ENCODE measurements at regions not wholly inside any gene's neighbourhood (a gene's known extent, or its start where the extent isn't known, plus 50 kb on each side); places are given as distances from the start of the nearest gene placed in this dataset.

- no peak for TF ChIP-seq HMGA2 (CRISPR knock-in tag; IDR thresholded peaks at IDR 0.05)
- no peak for TF ChIP-seq ESRRA (CRISPR knock-in tag; IDR thresholded peaks at IDR 0.05; ENCODE audit: borderline replicate concordance)
- TF ChIP-seq FOXP1 (CRISPR knock-in tag; IDR thresholded peaks at IDR 0.05; ENCODE audit: borderline replicate concordance) = no peak
Observed at GRCh38 chr1:163927493-163927892, 605.7 kb downstream of the NUF2 start (continued).

- peaks cover 40% of the 10 kb centered on the region for H3K4me1 Mint-ChIP-seq
- TF ChIP-seq NR2C2 (CRISPR knock-in tag; IDR thresholded peaks at IDR 0.05) (no peak), FOXK1 (CRISPR knock-in tag; IDR thresholded peaks at IDR 0.05) (no peak)
- H3K36me3 Mint-ChIP-seq = peaks cover 7% of the 10 kb centered on the region
- ATAC-seq (no peak; the same call in 1 of the 2 replicates), DNase-seq (ENCODE audit: low spot score) (no peak)
- no peaks in the 10 kb centered on the region for H3K27me3 Mint-ChIP-seq (ENCODE audit: low read depth)
- POLR2A ChIA-PET = no interaction called here
- peak overlapping the region; percentile 33 for H3K27ac Mint-ChIP-seq
- H3K4me3 Mint-ChIP-seq = no peak overlapping the region
- CTCF ChIA-PET = no interaction called here
- H3K9me3 Mint-ChIP-seq = peaks cover 23% of the 10 kb centered on the region
Observed at GRCh38 chr1:163928069-163928468, 606.3 kb downstream of the NUF2 start.

- POLR2A ChIA-PET = no interaction called here
- no peak for ATAC-seq
- Mint-ChIP-seq H3K4me3 (peak overlapping the region; percentile 15; the same call in 1 of the 2 replicates), H3K36me3 (peaks cover 7% of the 10 kb centered on the region), H3K27me3 (ENCODE audit: low read depth) (no peaks in the 10 kb centered on the region), H3K4me1 (peaks cover 45% of the 10 kb centered on the region), H3K9me3 (peaks cover 23% of the 10 kb centered on the region), H3K27ac (no peak overlapping the region)
- TF ChIP-seq IRF1 (CRISPR knock-in tag; IDR thresholded peaks at IDR 0.05) = no peak
- TF ChIP-seq ZNF281 (CRISPR knock-in tag; IDR thresholded peaks at IDR 0.05) = no peak
- TF ChIP-seq E2F5 (CRISPR knock-in tag; IDR thresholded peaks at IDR 0.05) = no peak
- no peak for DNase-seq (ENCODE audit: low spot score)
- CTCF ChIA-PET = no interaction called here
Observed at GRCh38 chr1:163928651-163929050, 606.9 kb downstream of the NUF2 start.

- H3K27me3 Mint-ChIP-seq (ENCODE audit: low read depth) = no peaks in the 10 kb centered on the region
- peaks cover 36% of the 10 kb centered on the region for H3K4me1 Mint-ChIP-seq
- peaks cover 16% of the 10 kb centered on the region for H3K9me3 Mint-ChIP-seq
- ATAC-seq = no peak
- no peak for DNase-seq (ENCODE audit: low spot score)
- H3K27ac Mint-ChIP-seq = 0 out of 2 replicates have a peak overlapping the region, but pooled peaks have one; percentile 8
- TF ChIP-seq ZBTB21 (CRISPR knock-in tag; IDR thresholded peaks at IDR 0.05; ENCODE audit: borderline replicate concordance) (no peak), IRF1 (CRISPR knock-in tag; IDR thresholded peaks at IDR 0.05) (no peak), RELA (CRISPR knock-in tag; IDR thresholded peaks at IDR 0.05; ENCODE audit: borderline replicate concordance) (no peak), CTCF (IDR thresholded peaks at IDR 0.05) (no peak), ELF4 (CRISPR knock-in tag; IDR thresholded peaks at IDR 0.05; ENCODE audit: low read depth) (no peak)
- H3K36me3 Mint-ChIP-seq = peaks cover 3% of the 10 kb centered on the region; the same call in 1 of the 2 replicates
- POLR2A ChIA-PET = no interaction called here
- CTCF ChIA-PET = no interaction called here
- no peak overlapping the region for H3K4me3 Mint-ChIP-seq
Observed at GRCh38 chr1:163932901-163933300, 611.1 kb downstream of the NUF2 start.

Measured in WTC11 (cell line).